WTC11 (cell line): ENCODE measurements at regions not wholly inside any gene's neighbourhood (a gene's known extent, or its start where the extent isn't known, plus 50 kb on each side); places are given as distances from the start of the nearest gene placed in this dataset.

Source experiments
- ATAC-seq: fragments of 200-7000 bp; cut with Tn5 transposase; 2 replicates; pipeline ENCODE4 v1.10.0; 2021; ENCODE audit warnings: mild to moderate bottlenecking, moderate library complexity
- CTCF ChIA-PET: fragments of 300-600 bp; sonication (Branson Sonifier 250); formaldehyde crosslinking; loops from one replicate; lab custom pipeline; 2021; ENCODE audit warnings: antibody characterized with exemption; lab: Charles Lee
- POLR2A ChIA-PET: fragments of 350-600 bp; sonication (Branson Sonifier 250); formaldehyde crosslinking; loops from one replicate; lab custom pipeline; 2021; ENCODE audit warnings: antibody characterized with exemption; lab: Charles Lee
- DNase-seq: peaks from one replicate; pipeline ENCODE4 v3.0.0; 2021; ENCODE audit warnings: low spot score
- H3K27ac Mint-ChIP-seq: 2 replicates; pipeline ENCODE4 v1.8.0; 2021; ENCODE audit warnings: mixed read lengths
- H3K27me3 Mint-ChIP-seq: 2 replicates; pipeline ENCODE4 v1.8.0; 2021; ENCODE audit warnings: low read depth, mild to moderate bottlenecking, moderate library complexity, mixed read lengths
- H3K36me3 Mint-ChIP-seq: 2 replicates; pipeline ENCODE4 v1.8.0; 2021; ENCODE audit warnings: mixed read lengths
- H3K4me1 Mint-ChIP-seq: 2 replicates; pipeline ENCODE4 v1.8.0; 2022; ENCODE audit warnings: mixed read lengths
- H3K4me3 Mint-ChIP-seq: 2 replicates; pipeline ENCODE4 v1.8.0; 2021; ENCODE audit warnings: mild to moderate bottlenecking, moderate library complexity, mixed read lengths
- H3K9me3 Mint-ChIP-seq: 2 replicates; pipeline ENCODE4 v1.8.0; 2021; ENCODE audit warnings: mixed read lengths
- CREB1 ChIP-seq: sonication (generic); formaldehyde crosslinking; IDR thresholded peaks from 2 replicates; pipeline ENCODE4 v1.8.0; 2023; ENCODE audit warnings: mild to moderate bottlenecking, missing genetic modification reagents
- CTCF ChIP-seq: fragments of 200-600 bp; IDR thresholded peaks from 2 replicates; pipeline ENCODE4 v1.8.0; 2022; ENCODE audit warnings: antibody characterized with exemption
- E2F4 ChIP-seq: sonication (generic); formaldehyde crosslinking; IDR thresholded peaks from 2 replicates; pipeline ENCODE4 v1.8.1; 2022; ENCODE audit warnings: low read depth, mild to moderate bottlenecking, moderate library complexity, missing genetic modification reagents, borderline replicate concordance
- ELF4 ChIP-seq: sonication (generic); formaldehyde crosslinking; IDR thresholded peaks from 2 replicates; pipeline ENCODE4 v1.8.1; 2022; ENCODE audit warnings: low read depth, mild to moderate bottlenecking, moderate library complexity, missing genetic modification reagents
- ERG ChIP-seq: fragments of 250-450 bp; sonication (Bioruptor Pico); IDR thresholded peaks from 2 replicates; pipeline ENCODE4 v1.8.0; 2021; ENCODE audit warnings: mild to moderate bottlenecking
- FOXK1 ChIP-seq: sonication (generic); formaldehyde crosslinking; IDR thresholded peaks from 2 replicates; pipeline ENCODE4 v1.8.0; 2022; ENCODE audit warnings: mild to moderate bottlenecking, moderate library complexity, missing genetic modification reagents
- FOXP4 ChIP-seq: sonication (generic); formaldehyde crosslinking; IDR thresholded peaks from 2 replicates; pipeline ENCODE4 v1.8.0; 2022; ENCODE audit warnings: mild to moderate bottlenecking, missing genetic modification reagents
- HMGA2 ChIP-seq: fragments of 250-450 bp; sonication (Bioruptor Pico); IDR thresholded peaks from 2 replicates; pipeline ENCODE4 v1.4.0; 2021; ENCODE audit warnings: mild to moderate bottlenecking, moderate library complexity
- MXD4 ChIP-seq: fragments of 250-450 bp; sonication (Bioruptor Pico); IDR thresholded peaks from 2 replicates; pipeline ENCODE4 v1.8.0; 2021; ENCODE audit warnings: mild to moderate bottlenecking, moderate library complexity, borderline replicate concordance
- NFYB ChIP-seq: sonication (generic); formaldehyde crosslinking; conservative IDR thresholded peaks from 2 replicates; pipeline ENCODE4 v1.8.0; 2022; ENCODE audit warnings: low read depth, missing genetic modification reagents
- NR2C2 ChIP-seq: sonication (generic); formaldehyde crosslinking; IDR thresholded peaks from 2 replicates; pipeline ENCODE4 v1.8.0; 2022; ENCODE audit warnings: mild to moderate bottlenecking, missing genetic modification reagents
- USF2 ChIP-seq: sonication (generic); formaldehyde crosslinking; IDR thresholded peaks from 2 replicates; pipeline ENCODE4 v1.8.1; 2023; ENCODE audit warnings: mild to moderate bottlenecking, missing genetic modification reagents, moderate library complexity
- ZBTB43 ChIP-seq: sonication (generic); formaldehyde crosslinking; IDR thresholded peaks from 2 replicates; pipeline ENCODE4 v1.8.1; 2023; ENCODE audit warnings: mild to moderate bottlenecking, missing genetic modification reagents
- ZNF138 ChIP-seq: sonication (generic); formaldehyde crosslinking; conservative IDR thresholded peaks from 2 replicates; pipeline ENCODE4 v1.8.1; 2022; ENCODE audit warnings: mild to moderate bottlenecking, moderate library complexity, missing genetic modification reagents
- ZNF317 ChIP-seq: sonication (generic); formaldehyde crosslinking; IDR thresholded peaks from 2 replicates; pipeline ENCODE4 v1.8.1; 2023; ENCODE audit warnings: low read depth, mild to moderate bottlenecking, moderate library complexity, missing genetic modification reagents, borderline replicate concordance
- ZNF532 ChIP-seq: fragments of 250-450 bp; sonication (Bioruptor Pico); IDR thresholded peaks from 2 replicates; pipeline ENCODE4 v1.9.0; 2021; ENCODE audit warnings: mild to moderate bottlenecking, borderline replicate concordance

- TF ChIP-seq MXD4 (CRISPR knock-in tag) (no peak), ZNF532 (CRISPR knock-in tag) (no peak), USF2 (CRISPR knock-in tag) (no peak), CREB1 (CRISPR knock-in tag) (no peak), FOXP4 (no peak), ELF4 (CRISPR knock-in tag) (no peak), ZNF138 (CRISPR knock-in tag) (no peak)
- TF ChIP-seq, all 79 proteins: peak for 0
These were observed 1476.5 kb downstream of the TBC1D22A start (continued) for GRCh38 chr22:48238966-48239365.

- H3K36me3 Mint-ChIP-seq: peaks cover 7% of the 10 kb centered on the region
- H3K27ac Mint-ChIP-seq: no peak overlapping the region
- POLR2A ChIA-PET: no interaction called here
- TF ChIP-seq NFYB (CRISPR knock-in tag) (no peak), ZNF317 (CRISPR knock-in tag) (no peak), ERG (CRISPR knock-in tag) (no peak), NR2C2 (CRISPR knock-in tag) (no peak), ZBTB43 (CRISPR knock-in tag) (no peak), HMGA2 (CRISPR knock-in tag) (no peak), ZNF138 (CRISPR knock-in tag) (no peak), E2F4 (CRISPR knock-in tag) (no peak), CTCF (no peak), FOXK1 (CRISPR knock-in tag) (no peak)
- peaks cover 20% of the 10 kb centered on the region for H3K4me1 Mint-ChIP-seq
- H3K4me3 Mint-ChIP-seq: no peak overlapping the region
- no peak for ATAC-seq
- DNase-seq: no peak
- peaks cover 16% of the 10 kb centered on the region for H3K27me3 Mint-ChIP-seq
- CTCF ChIA-PET: no interaction called here
- H3K9me3 Mint-ChIP-seq: peaks cover 7% of the 10 kb centered on the region
These were observed 1476.0 kb downstream of the TBC1D22A start for GRCh38 chr22:48238284-48238915.
